SK-N-DZ (cell line): ENCODE measurements at regions not wholly inside any gene's neighbourhood (a gene's known extent, or its start where the extent isn't known, plus 50 kb on each side); places are given as distances from the start of the nearest gene placed in this dataset.

ENCODE experiments used
- DNase-seq: peaks from one replicate; pipeline ENCODE4 v3.0.0-alpha.2; 2015; ENCODE audit warnings: low spot score

DNA sequence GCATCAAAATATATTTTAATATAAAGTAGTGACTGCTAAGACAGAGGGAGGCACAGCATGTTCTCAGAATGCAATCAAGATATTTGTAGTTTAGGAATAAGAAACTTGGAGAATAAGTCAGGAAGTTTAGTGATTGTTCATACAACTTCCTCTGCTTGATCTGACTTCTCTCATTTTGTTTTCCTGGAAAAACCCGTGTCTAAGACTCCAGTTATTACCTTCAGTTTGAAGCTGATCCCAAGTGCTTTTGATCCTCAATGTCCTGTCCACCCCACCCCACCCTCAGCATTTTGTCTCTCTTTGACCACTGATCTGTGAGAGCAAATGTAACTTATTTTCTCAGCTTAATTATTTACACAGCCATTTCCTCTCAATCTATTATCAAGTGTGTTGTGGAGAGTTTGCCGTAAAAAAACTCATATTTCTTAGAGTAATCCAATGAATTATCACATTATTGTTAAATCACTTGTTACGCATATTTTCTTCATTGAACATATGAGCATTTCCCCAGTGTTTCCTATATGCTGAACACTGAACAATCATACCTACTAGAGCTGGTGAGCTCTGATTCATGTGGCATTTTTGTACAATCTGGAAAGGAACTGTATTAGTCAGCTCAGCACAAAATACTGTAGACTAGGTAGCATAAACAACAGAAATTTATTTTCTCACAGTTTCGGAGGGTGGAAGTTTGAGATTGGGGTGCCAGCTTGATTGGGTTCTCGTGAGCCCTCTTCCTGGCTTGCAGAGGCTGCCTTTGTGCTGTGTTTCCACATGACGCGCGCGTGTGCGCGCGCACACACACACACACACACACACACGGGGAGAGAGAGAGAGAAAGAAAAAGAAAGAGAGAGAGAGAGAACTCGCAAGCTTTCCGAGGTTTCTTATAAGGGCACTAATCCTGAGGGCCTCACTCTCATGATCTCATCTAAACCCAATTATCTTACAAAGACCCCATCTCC is 65.5 kb upstream of the DPYD start:
- no peak for DNase-seq

DNA sequence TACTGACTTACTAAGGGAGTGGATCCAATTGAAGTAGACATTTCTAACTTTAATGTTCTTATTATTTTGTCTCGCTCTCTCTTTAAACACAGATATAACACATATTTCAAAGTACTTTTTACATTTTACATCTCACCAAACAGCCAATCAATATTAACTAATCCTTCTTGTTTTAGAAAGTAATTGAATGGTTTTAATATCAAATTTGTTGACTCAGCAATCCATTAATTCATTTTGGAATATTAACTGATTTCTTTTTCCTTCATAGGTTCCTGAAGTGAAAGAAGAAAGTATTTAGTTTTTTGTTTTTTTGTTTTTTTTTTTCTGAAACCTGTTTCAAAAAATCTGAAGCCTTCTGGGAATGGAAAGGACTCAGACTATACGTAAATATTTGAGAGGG is 62.3 kb upstream of the DPYD start:
- DNase-seq: no peak

DNA sequence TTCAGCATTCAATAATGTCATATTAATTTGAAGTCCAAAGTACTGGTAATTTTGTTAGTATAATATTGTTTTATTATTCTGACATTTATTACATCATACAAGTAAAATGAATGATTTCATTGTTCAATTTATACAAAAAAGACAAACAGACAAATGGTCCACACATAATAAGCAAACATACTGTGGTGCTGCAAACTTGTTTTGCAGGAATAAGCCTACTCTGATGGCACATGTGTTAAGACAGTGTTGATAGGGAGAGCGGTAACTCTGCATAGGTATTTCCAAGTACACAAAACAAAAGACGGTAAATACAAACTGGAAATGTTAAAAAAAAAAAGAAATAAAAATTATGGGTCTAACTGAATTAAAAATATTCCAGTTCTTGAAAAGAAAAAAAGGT is 59.7 kb upstream of the DPYD start:
- DNase-seq: no peak

DNA sequence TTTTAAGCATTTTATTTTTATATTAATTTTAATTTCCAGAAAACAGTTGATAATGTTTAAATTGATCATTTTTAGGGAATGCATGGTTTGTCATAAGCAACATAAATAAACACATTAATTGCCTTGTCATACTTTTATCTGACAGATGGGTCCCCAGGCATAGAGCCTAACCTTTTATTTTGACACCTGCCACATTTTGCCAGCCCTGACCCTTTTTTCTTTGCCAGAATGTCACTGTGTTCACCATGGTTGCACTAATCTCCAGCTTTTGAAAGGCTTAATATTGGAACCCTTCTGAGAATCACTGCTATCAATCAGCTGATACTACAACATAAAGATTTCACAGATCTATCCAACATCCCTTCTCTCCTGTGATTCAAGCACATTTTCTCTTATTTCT is 56.0 kb upstream of the DPYD start:
- DNase-seq: no peak
